ENCODE measurements at regions not wholly inside any gene's neighbourhood (a gene's known extent, or its start where the extent isn't known, plus 50 kb on each side); places are given as distances from the start of the nearest gene placed in this dataset.

GRCh38 chrX:39613482-39613995 is 484.2 kb downstream of the BCOR start:
- no peak for TF ChIP-seq YY1 (IDR thresholded peaks at IDR 0.05; ENCODE audit: insufficient read depth, insufficient read length)
- no peak for TF ChIP-seq SUZ12 (IDR thresholded peaks at IDR 0.05; ENCODE audit: extremely low read depth, insufficient read depth, insufficient read length)
- no peak for TF ChIP-seq ZNF274 (IDR thresholded peaks at IDR 0.05; ENCODE audit: low read depth, low read length)

Measured in NT2/D1 (cell line).